Muscle of leg (tissue), 3 donors: ENCODE measurements at regions not wholly inside any gene's neighbourhood (a gene's known extent, or its start where the extent isn't known, plus 50 kb on each side); places are given as distances from the start of the nearest gene placed in this dataset.

Source experiments
- DNase-seq: peaks from one replicate; pipeline ENCODE4 v3.0.0; 2013
- H3K27ac ChIP-seq: one replicate; pipeline ENCODE4 v1.5.1; 2013; ENCODE audit warnings: mild to moderate bottlenecking, low read length, control low read depth
- H3K27me3 ChIP-seq: one replicate; pipeline ENCODE4 v1.6.1; 2013; ENCODE audit warnings: low read length; ENCODE audit not compliant: control insufficient read depth, insufficient read depth
- H3K36me3 ChIP-seq: one replicate; pipeline ENCODE4 v1.6.1; 2013; ENCODE audit warnings: low read length; ENCODE audit not compliant: control insufficient read depth, insufficient read depth
- H3K4me1 ChIP-seq: one replicate; pipeline ENCODE4 v1.6.1; 2013; ENCODE audit warnings: low read length; ENCODE audit not compliant: control insufficient read depth, insufficient read depth
- H3K4me3 ChIP-seq: one replicate; pipeline ENCODE4 v1.5.1; 2013; ENCODE audit warnings: low read length, control low read depth
- H3K9me3 ChIP-seq: replicated peaks from 2 replicates; pipeline ENCODE4 v1.6.1; 2013; ENCODE audit warnings: low read depth, low read length; ENCODE audit not compliant: control insufficient read depth
- WGBS: methylation state at CpG from one replicate; pipeline ENCODE4 v1.1.5; 2013; ENCODE audit warnings: missing lambda C conversion rate; ENCODE audit not compliant: insufficient coverage; 5-methylcytosine and 5-hydroxymethylcytosine counted together

DNA sequence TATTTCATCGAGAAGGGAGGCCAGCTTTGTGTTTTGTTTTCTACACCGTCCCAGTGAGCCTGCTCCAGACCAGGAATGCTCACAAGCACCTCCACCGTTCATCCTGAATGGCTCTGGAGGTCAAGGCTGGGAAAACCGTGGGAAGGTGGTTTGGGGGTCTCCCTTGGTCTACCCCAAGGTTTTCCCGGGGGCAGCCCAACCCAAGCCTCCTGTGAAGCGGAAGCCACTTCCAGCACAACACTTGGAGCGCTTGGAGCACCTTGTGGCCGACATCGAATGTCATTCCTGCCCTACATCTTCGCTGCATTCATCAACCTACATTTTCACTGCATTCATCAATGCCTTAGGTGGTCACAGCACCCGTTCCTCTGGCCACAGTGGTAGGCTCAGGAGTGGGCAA lies 255.6 kb upstream of the PMEPA1 start:
- no peak overlapping the region for H3K4me3 ChIP-seq
- H3K4me1 ChIP-seq: peaks cover 11% of the 10 kb centered on the region
- no peak for DNase-seq
- H3K27me3 ChIP-seq: peaks cover 6% of the 10 kb centered on the region
- H3K9me3 ChIP-seq: no peaks in the 10 kb centered on the region
- H3K36me3 ChIP-seq: no peaks in the 10 kb centered on the region
- H3K27ac ChIP-seq: no peak overlapping the region
- 89% methylated on average over 7 of the region's 11 CpGs for WGBS

- no peaks in the 10 kb centered on the region for H3K36me3 ChIP-seq
- peak; percentile 43 for DNase-seq
- 72% methylated on average over 14 of the region's 15 CpGs for WGBS
- H3K4me1 ChIP-seq: peaks cover 20% of the 10 kb centered on the region
- H3K27me3 ChIP-seq: peaks cover 6% of the 10 kb centered on the region
- H3K9me3 ChIP-seq: no peaks in the 10 kb centered on the region
- no peak overlapping the region for H3K4me3 ChIP-seq
- peak overlapping the region; percentile 15 for H3K27ac ChIP-seq
Measured at GRCh38 chr20:57964011-57964862, 254.4 kb upstream of the PMEPA1 start.

- Histone ChIP-seq H3K4me3 (no peak overlapping the region), H3K27me3 (peaks cover 4% of the 10 kb centered on the region), H3K27ac (no peak overlapping the region), H3K36me3 (no peaks in the 10 kb centered on the region), H3K9me3 (no peaks in the 10 kb centered on the region), H3K4me1 (peaks cover 42% of the 10 kb centered on the region)
- DNase-seq: no peak
- WGBS: 30% methylated on average over 11 of the region's 19 CpGs
Measured at GRCh38 chr20:57960803-57961575, 251.2 kb upstream of the PMEPA1 start.

DNA sequence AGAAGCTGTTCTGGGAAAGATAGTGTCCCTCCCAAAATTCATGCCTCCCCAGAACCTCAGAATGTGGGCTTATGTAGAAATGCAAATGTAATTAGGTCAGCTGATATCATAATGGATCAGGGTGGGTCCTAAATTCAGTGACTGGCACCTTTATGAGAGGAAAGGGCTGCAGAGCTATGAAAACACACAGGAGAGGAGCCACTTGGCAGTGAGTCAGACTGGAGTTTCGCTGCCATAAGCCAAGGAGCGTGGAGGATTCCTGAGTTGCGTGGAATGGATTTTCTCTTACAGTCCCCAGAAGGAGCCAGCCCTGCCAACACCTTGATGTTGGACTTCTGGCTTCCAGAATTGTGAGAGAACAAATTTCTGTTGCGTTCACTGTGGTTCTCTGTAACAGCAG lies 249.8 kb upstream of the PMEPA1 start:
- Histone ChIP-seq H3K4me3 (no peak overlapping the region), H3K27ac (no peak overlapping the region), H3K9me3 (no peaks in the 10 kb centered on the region), H3K27me3 (no peaks in the 10 kb centered on the region), H3K4me1 (peaks cover 42% of the 10 kb centered on the region), H3K36me3 (no peaks in the 10 kb centered on the region)
- DNase-seq: peak; percentile 25
- 32% methylated on average over 3 of the region's 4 CpGs for WGBS

DNA sequence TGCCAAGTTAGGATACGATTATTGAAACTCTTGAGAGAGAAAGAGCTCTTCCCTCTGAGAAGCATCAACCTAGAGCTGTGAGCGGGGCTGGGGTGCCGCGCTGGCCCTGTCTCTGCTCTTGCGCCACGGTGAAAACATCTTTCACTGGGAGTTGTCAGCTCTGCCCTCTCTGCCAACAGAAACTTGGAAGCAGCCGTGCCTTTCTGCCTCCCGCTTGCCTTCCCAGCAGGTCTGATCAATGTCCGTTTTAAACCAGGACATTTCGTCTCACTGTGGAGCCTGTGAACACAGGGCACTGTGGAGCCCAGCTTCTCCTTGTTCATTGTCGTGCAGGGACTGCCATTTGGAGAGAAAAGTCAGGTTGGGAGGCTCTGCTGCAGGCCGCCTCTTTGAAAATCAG lies 249.2 kb upstream of the PMEPA1 start:
- H3K27me3 ChIP-seq: no peaks in the 10 kb centered on the region
- WGBS: 73% methylated on average over 10 of the region's 12 CpGs
- DNase-seq: no peak
- no peaks in the 10 kb centered on the region for H3K36me3 ChIP-seq
- H3K4me3 ChIP-seq: no peak overlapping the region
- peaks cover 40% of the 10 kb centered on the region for H3K4me1 ChIP-seq
- no peak overlapping the region for H3K27ac ChIP-seq
- no peaks in the 10 kb centered on the region for H3K9me3 ChIP-seq

- no peak for DNase-seq
- Histone ChIP-seq H3K27me3 (no peaks in the 10 kb centered on the region), H3K4me1 (peaks cover 37% of the 10 kb centered on the region), H3K36me3 (no peaks in the 10 kb centered on the region), H3K9me3 (no peaks in the 10 kb centered on the region), H3K27ac (peak overlapping the region; percentile 29), H3K4me3 (no peak overlapping the region)
- WGBS: no CpG with 5 or more reads among the region's 3 CpGs
Measured at GRCh38 chr20:57958050-57958420, 248.2 kb upstream of the PMEPA1 start.

- 74% methylated on average over 4 of the region's 10 CpGs for WGBS
- Histone ChIP-seq H3K4me3 (no peak overlapping the region), H3K36me3 (no peaks in the 10 kb centered on the region), H3K27ac (peak overlapping the region; percentile 67), H3K27me3 (no peaks in the 10 kb centered on the region), H3K9me3 (no peaks in the 10 kb centered on the region), H3K4me1 (peaks cover 37% of the 10 kb centered on the region)
- peak; percentile 34 for DNase-seq
Measured at GRCh38 chr20:57957411-57958049, 247.7 kb upstream of the PMEPA1 start.

DNA sequence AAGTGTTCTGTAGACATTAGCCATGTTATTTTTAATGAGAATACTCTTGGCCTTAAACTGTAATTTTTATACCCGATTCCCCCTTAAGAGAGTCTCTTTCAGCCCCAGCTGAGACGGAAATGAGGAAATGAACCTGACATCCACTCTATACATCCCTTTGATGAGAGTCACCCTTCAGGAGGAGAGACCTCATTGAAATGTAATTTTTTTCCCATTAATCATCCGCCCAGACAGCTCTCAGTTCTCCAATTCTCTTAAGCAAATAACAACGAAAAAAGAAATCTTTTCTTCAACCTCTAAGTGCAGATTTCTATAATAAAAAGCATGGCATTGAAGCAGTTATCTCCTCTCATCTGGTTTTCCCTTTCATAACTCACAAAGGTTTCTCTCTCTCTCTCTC lies 243.8 kb upstream of the PMEPA1 start:
- Histone ChIP-seq H3K36me3 (no peaks in the 10 kb centered on the region), H3K27me3 (no peaks in the 10 kb centered on the region), H3K4me1 (peaks cover 23% of the 10 kb centered on the region), H3K27ac (no peak overlapping the region), H3K9me3 (no peaks in the 10 kb centered on the region), H3K4me3 (no peak overlapping the region)
- DNase-seq: no peak
- WGBS: 54% methylated on average over 3 of the region's 4 CpGs

DNA sequence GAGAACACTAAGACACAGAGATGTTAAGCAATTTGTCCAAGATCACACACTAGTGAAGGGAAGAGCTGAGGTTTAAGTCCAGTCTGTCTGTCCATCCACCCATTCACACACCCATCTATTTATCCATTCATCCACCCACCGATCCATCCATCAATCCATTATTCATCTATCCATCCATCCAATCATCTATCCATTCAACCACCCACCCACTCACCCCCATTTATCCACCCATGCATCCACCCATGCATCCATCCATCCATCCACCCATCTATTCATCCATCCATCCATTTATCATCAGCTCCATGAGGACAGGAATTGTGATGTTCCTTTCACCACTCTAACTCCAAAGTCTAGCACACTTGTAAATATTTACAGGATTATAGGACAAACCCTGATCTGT lies 242.3 kb upstream of the PMEPA1 start:
- H3K27ac ChIP-seq: no peak overlapping the region
- 95% methylated on average over 1 of the region's 1 CpG for WGBS
- H3K27me3 ChIP-seq: no peaks in the 10 kb centered on the region
- no peaks in the 10 kb centered on the region for H3K36me3 ChIP-seq
- no peak overlapping the region for H3K4me3 ChIP-seq
- no peak for DNase-seq
- no peaks in the 10 kb centered on the region for H3K9me3 ChIP-seq
- peaks cover 24% of the 10 kb centered on the region for H3K4me1 ChIP-seq

DNA sequence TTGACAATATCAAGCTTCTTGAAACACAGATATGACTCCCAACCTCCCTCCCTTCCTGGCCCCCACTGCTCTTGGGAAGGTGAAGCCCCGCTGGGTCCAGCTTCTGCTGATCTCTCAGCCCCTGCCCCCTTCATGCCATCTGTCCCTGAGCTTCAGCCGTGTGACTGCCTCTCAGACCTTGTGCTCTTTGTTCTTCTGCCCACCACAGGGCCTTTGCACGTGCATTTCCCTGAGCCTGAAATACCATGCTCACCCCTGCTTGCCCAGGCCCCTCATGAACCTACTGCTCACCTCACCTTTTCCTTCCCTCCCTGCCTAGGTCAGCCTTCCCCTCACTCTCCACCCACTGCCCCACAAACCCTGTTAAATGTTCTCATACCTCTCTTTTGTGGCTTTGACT lies 241.7 kb upstream of the PMEPA1 start:
- Histone ChIP-seq H3K4me3 (no peak overlapping the region), H3K36me3 (no peaks in the 10 kb centered on the region), H3K27me3 (no peaks in the 10 kb centered on the region), H3K27ac (no peak overlapping the region), H3K9me3 (no peaks in the 10 kb centered on the region), H3K4me1 (peaks cover 19% of the 10 kb centered on the region)
- DNase-seq: no peak
- WGBS: 90% methylated on average over 3 of the region's 3 CpGs
